HEK293 (cell line): ENCODE measurements at regions not wholly inside any gene's neighbourhood (a gene's known extent, or its start where the extent isn't known, plus 50 kb on each side); places are given as distances from the start of the nearest gene placed in this dataset.

Source experiments
- ZFP41 ChIP-seq: fragments of 450-650 bp; formaldehyde crosslinking; IDR thresholded peaks from 2 replicates; pipeline ENCODE4 v1.5.1; 2016; ENCODE audit warnings: missing biosample characterization, missing genetic modification characterization, borderline replicate concordance
- ZNF521 ChIP-seq: fragments of 450-650 bp; formaldehyde crosslinking; IDR thresholded peaks from 2 replicates; pipeline ENCODE4 v1.5.1; 2017; ENCODE audit warnings: missing biosample characterization, mild to moderate bottlenecking, missing genetic modification characterization
- ZNF560 ChIP-seq: fragments of 450-650 bp; formaldehyde crosslinking; IDR thresholded peaks from 2 replicates; pipeline ENCODE4 v1.5.1; 2017; ENCODE audit warnings: missing biosample characterization, missing genetic modification characterization, borderline replicate concordance
- TF ChIP-seq, protein P1 (sequence below): fragments of 450-650 bp; formaldehyde crosslinking; IDR thresholded peaks from 2 replicates; pipeline ENCODE4 v1.5.1; 2016; ENCODE audit warnings: missing biosample characterization, missing genetic modification characterization

DNA sequence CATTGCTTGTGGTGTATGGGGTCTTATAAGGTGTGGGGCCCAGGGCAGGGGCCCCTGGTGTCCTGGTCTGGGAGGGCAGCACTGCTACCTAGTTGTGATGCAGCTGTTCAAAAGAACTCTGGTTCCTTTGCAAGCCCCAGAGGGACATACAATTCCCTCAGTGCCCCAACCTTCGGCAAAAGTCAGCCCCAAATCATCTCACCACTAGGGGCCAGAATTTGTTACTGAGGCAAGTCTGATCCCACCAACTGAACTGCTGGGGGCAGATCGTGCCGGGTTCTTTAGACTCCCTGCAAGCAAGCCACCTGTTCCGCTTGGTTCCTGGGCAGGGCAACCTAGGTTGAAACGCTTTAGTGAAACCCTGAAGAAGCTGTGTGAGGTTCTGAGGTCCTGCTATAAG is 180.1 kb upstream of the S100G start:
- TF ChIP-seq ZNF521 (tag by site-specific recombination) (no peak), ZFP41 (tag by site-specific recombination) (no peak), ZNF560 (tag by site-specific recombination) (no peak)
- TF ChIP-seq, protein P1, sequence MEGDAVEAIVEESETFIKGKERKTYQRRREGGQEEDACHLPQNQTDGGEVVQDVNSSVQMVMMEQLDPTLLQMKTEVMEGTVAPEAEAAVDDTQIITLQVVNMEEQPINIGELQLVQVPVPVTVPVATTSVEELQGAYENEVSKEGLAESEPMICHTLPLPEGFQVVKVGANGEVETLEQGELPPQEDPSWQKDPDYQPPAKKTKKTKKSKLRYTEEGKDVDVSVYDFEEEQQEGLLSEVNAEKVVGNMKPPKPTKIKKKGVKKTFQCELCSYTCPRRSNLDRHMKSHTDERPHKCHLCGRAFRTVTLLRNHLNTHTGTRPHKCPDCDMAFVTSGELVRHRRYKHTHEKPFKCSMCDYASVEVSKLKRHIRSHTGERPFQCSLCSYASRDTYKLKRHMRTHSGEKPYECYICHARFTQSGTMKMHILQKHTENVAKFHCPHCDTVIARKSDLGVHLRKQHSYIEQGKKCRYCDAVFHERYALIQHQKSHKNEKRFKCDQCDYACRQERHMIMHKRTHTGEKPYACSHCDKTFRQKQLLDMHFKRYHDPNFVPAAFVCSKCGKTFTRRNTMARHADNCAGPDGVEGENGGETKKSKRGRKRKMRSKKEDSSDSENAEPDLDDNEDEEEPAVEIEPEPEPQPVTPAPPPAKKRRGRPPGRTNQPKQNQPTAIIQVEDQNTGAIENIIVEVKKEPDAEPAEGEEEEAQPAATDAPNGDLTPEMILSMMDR: no peak
